GM23338 (cell line): ENCODE measurements at regions not wholly inside any gene's neighbourhood (a gene's known extent, or its start where the extent isn't known, plus 50 kb on each side); places are given as distances from the start of the nearest gene placed in this dataset.

ENCODE experiments used
- ATAC-seq: fragments of 200-7000 bp; cut with Tn5 transposase; 3 replicates; pipeline ENCODE4 v1.9.1; 2020
- DNase-seq: peaks from one replicate; pipeline ENCODE4 v3.0.0-alpha.2; 2015; ENCODE audit warnings: low spot score
- H2AFZ ChIP-seq: fragments of 200-600 bp; sonication (generic); 2 replicates; pipeline ENCODE4 v1.8.0; 2016; ENCODE audit warnings: antibody characterized with exemption, mild to moderate bottlenecking, moderate library complexity
- H3F3A ChIP-seq: fragments of 200-600 bp; sonication (generic); replicated peaks from 2 replicates; pipeline ENCODE4 v1.8.0; 2017; ENCODE audit warnings: antibody characterized with exemption, mixed run types, low read depth
- H3K27ac ChIP-seq: fragments of 200-600 bp; sonication (generic); 2 replicates; pipeline ENCODE4 v1.6.1; 2016; ENCODE audit warnings: low read depth
- H3K27me3 ChIP-seq: fragments of 200-600 bp; sonication (generic); 2 replicates; pipeline ENCODE4 v1.8.0; 2016; ENCODE audit warnings: mild to moderate bottlenecking, mixed run types, moderate library complexity; ENCODE audit not compliant: insufficient read depth
- H3K36me3 ChIP-seq: fragments of 200-600 bp; sonication (generic); 2 replicates; pipeline ENCODE4 v1.8.0; 2016; ENCODE audit warnings: mild to moderate bottlenecking; ENCODE audit not compliant: insufficient read depth
- H3K4me1 ChIP-seq: fragments of 200-600 bp; sonication (generic); 2 replicates; pipeline ENCODE4 v1.8.0; 2016; ENCODE audit warnings: mild to moderate bottlenecking, moderate library complexity; ENCODE audit not compliant: insufficient read depth
- H3K4me2 ChIP-seq: fragments of 200-600 bp; sonication (generic); 2 replicates; pipeline ENCODE4 v1.7.1; 2017; ENCODE audit warnings: mixed run types
- H3K4me3 ChIP-seq: fragments of 200-600 bp; sonication (generic); 2 replicates; pipeline ENCODE4 v1.6.1; 2016; ENCODE audit warnings: mixed run types
- H3K79me2 ChIP-seq: fragments of 200-600 bp; sonication (generic); replicated peaks from 2 replicates; pipeline ENCODE4 v1.8.0; 2017; ENCODE audit warnings: mild to moderate bottlenecking; ENCODE audit not compliant: insufficient read depth
- H3K9me2 ChIP-seq: fragments of 200-600 bp; sonication (generic); 2 replicates; pipeline ENCODE4 v1.8.0; 2017; ENCODE audit not compliant: insufficient read depth
- H4K20me1 ChIP-seq: fragments of 200-600 bp; sonication (generic); replicated peaks from 2 replicates; pipeline ENCODE4 v1.8.0; 2017; ENCODE audit warnings: mild to moderate bottlenecking; ENCODE audit not compliant: insufficient read depth
- H3K27ac Mint-ChIP-seq: 2 replicates; pipeline ENCODE4 v1.8.0; 2020; ENCODE audit warnings: inconsistent platforms, mild to moderate bottlenecking, moderate library complexity, mixed read lengths
- H3K27me3 Mint-ChIP-seq: 3 replicates; pipeline ENCODE4 v1.8.0; 2022; ENCODE audit warnings: low read depth, mild to moderate bottlenecking, moderate library complexity, mixed read lengths, inconsistent platforms; ENCODE audit not compliant: insufficient read depth, poor library complexity
- H3K36me3 Mint-ChIP-seq: 3 replicates; pipeline ENCODE4 v1.8.0; 2021; ENCODE audit warnings: low read depth, mild to moderate bottlenecking, inconsistent platforms, moderate library complexity, mixed read lengths
- H3K4me1 Mint-ChIP-seq: 3 replicates; pipeline ENCODE4 v1.8.0; 2020; ENCODE audit warnings: mild to moderate bottlenecking, inconsistent platforms, mixed read lengths
- H3K4me3 Mint-ChIP-seq: 3 replicates; pipeline ENCODE4 v1.8.0; 2021; ENCODE audit warnings: moderate library complexity, mild to moderate bottlenecking, inconsistent platforms, mixed read lengths
- H3K9me3 Mint-ChIP-seq: 3 replicates; pipeline ENCODE4 v1.8.0; 2020; ENCODE audit warnings: moderate library complexity, mild to moderate bottlenecking, inconsistent platforms, mixed read lengths
- CTCF ChIP-seq, 2 experiments: fragments of 200-600 bp in 1 of 2; sonication (generic) in 1 of 2; conservative IDR thresholded peaks; 2 replicates each; pipeline versions ENCODE4 v1.5.1 to v1.6.1; 2016 to 2017; ENCODE audit warnings: antibody characterized with exemption in 2 of 2, low read depth in 2 of 2, mild to moderate bottlenecking in 2 of 2, moderate library complexity in 1 of 2
- EZH2 ChIP-seq: fragments of 200-600 bp; sonication (generic); IDR thresholded peaks from one replicate; pipeline ENCODE4 v1.8.0; 2017; ENCODE audit warnings: antibody characterized with exemption, mild to moderate bottlenecking, low read depth; ENCODE audit not compliant: unreplicated experiment
- REST ChIP-seq: IDR thresholded peaks from one replicate; pipeline ENCODE4 v1.6.1; 2018; ENCODE audit warnings: antibody characterized with exemption; ENCODE audit not compliant: unreplicated experiment
- ZNF114 ChIP-seq: fragments of 250-450 bp; sonication (Bioruptor Pico); IDR thresholded peaks from 2 replicates; pipeline ENCODE4 v1.5.0; 2020; ENCODE audit warnings: mild to moderate bottlenecking, moderate library complexity
- ZNF462 ChIP-seq: fragments of 250-450 bp; sonication (Bioruptor Pico); IDR thresholded peaks from 2 replicates; pipeline ENCODE4 v1.5.0; 2020; ENCODE audit warnings: mild to moderate bottlenecking, moderate library complexity

- TF ChIP-seq ZNF462 (CRISPR knock-in tag), result no peak
These were observed 171.6 kb downstream of the FAT4 start (continued) for GRCh38 chr4:125486351-125486750.

GRCh38 chr4:125489952-125490690 lies 175.4 kb downstream of the FAT4 start:
- Histone ChIP-seq H4K20me1 (no peaks in the 10 kb centered on the region), H3K9me2 (peaks cover 20% of the 10 kb centered on the region), H3K36me3 (no peaks in the 10 kb centered on the region), H3K4me2 (no peak overlapping the region), H3K79me2 (no peaks in the 10 kb centered on the region), H3K27ac (no peak overlapping the region), H3F3A (no peaks in the 10 kb centered on the region), H2AFZ (no peak overlapping the region), H3K27me3 (no peaks in the 10 kb centered on the region), H3K4me1 (no peaks in the 10 kb centered on the region), H3K4me3 (no peak overlapping the region)
- ATAC-seq, result no peak
- no peak for DNase-seq
- H3K9me3 Mint-ChIP-seq, result no peaks in the 10 kb centered on the region; the same call in 2 of the 3 replicates
- H3K4me1 Mint-ChIP-seq, result no peaks in the 10 kb centered on the region
- no peaks in the 10 kb centered on the region for H3K36me3 Mint-ChIP-seq
- no peak overlapping the region for H3K4me3 Mint-ChIP-seq
- H3K27ac Mint-ChIP-seq, result no peak overlapping the region
- no peaks in the 10 kb centered on the region for H3K27me3 Mint-ChIP-seq
- TF ChIP-seq CTCF (conservative IDR thresholded peaks at IDR 0.05; ENCODE audit: low read depth in 2 of 2) (no peak), ZNF114 (CRISPR knock-in tag) (no peak), EZH2 (no peak), REST (no peak)
